Fibroblast of skin of back (primary cell): ENCODE measurements at regions not wholly inside any gene's neighbourhood (a gene's known extent, or its start where the extent isn't known, plus 50 kb on each side); places are given as distances from the start of the nearest gene placed in this dataset.

Source experiments
- DNase-seq: peaks from one replicate; pipeline ENCODE4 v3.0.0-alpha.2; 2013

DNA sequence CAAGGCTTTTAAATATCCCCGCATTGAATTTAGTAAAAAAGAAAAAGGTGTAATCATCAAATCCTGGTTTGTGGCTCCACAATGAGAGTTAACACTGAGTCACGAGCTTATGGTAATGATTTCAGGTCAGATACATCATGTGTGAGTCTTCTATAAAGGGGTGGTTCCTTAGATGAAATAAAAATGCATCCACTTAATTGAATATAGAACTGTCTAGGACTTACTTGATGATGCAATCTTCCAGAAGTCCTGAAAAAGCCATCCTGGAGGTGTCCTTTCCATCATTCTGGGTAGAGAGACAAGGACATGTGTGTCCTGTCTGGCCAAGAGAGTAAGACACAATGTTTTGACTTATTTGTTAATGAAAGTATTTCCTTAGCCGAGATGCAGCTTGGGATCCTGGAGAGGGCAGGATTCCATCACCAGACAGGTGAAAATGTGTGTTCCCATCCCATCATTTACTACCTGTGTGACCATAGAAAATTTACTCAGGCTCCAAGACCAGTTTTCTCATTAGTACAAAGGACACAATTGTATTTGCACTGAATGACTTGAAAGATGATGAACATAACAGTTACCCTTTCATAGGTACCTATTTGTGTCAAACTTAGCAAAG, 1539.8 kb upstream of the PIK3C3 start:
- no peak for DNase-seq

DNA sequence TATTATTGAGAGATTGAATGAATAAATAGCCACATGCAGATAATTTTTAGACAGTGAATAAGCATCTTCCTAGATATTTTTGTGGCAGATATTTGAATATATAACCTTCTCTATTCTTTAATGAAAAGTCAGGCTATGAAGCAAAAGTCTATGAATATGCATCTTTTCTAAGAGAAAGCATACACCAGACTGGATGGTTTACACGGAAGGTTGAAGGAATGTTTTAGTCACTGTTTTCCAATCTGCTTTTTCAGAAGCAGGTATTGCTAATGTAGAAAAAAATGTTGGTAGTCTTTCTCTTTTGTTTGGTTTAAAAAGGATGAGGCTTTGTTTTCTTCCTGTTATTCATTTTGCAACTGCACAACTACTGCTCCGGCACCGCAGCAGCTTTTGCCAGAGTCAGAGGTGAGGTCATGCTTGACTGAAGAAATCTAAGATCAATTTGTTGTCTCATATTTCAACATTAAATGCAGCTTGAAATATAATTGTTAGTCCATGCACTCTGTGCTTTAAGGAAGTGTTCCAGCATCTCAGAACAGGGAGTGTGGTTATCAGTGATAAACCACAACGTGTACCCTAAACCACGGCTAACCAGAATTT, 1540.8 kb upstream of the PIK3C3 start:
- DNase-seq, result peak; percentile 5

DNA sequence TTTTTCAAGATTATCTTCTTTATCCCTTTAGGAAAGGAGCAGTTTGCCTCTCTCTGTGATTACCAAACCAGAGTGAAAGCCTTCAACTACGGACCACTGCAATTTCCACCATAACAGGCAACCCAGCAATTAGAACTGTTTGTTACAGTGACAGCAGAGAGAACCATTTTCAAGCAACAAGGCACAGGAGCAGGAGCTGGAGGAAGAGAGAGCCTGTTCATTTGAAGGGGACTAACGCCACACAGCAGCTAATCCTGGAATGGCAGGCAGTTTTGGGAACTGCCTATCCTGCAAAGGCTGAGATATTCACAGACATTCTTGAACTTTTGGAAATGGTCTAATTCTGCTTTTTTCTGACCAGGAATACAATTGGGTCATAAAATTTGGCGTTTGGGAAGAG, 1541.9 kb upstream of the PIK3C3 start:
- peak; percentile 12 for DNase-seq

DNA sequence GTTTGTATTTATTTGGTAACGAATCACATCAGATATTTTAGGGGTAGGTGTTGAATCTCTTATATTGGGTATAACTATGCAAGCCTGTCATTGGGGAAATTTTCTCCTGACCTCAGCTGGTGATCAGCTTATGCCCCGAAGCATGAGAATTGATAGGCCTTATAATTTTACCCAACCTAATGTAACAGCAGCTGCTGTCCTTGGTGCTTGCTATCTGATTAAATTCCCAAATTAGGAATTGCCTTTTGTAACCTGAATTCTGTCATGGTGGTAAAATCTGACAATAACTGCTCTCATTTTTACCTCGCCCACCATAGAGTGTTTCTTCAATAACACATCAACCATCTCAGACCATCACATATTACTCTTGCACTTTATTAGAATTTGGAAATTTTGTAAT, 1542.6 kb upstream of the PIK3C3 start:
- no peak for DNase-seq

DNA sequence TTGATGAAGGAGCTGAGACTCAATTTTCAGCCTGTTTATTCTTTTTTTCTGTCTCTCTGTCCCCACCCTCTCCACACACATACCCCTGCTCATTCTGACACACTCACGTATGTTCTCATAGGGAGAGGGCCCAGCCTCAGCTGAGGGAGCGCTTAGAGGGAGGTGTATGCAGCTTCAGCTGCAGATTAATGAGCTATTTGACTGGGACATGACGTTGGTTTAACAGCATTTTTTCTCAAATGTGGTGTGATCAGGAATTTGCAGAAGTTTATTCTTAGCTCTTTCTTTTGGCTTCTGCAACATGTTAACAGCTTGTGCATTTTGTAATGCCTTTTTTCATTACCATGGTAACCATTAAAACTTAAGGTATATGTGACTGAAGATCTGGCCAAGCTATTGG, 1547.1 kb upstream of the PIK3C3 start:
- DNase-seq, result peak; percentile 9

DNA sequence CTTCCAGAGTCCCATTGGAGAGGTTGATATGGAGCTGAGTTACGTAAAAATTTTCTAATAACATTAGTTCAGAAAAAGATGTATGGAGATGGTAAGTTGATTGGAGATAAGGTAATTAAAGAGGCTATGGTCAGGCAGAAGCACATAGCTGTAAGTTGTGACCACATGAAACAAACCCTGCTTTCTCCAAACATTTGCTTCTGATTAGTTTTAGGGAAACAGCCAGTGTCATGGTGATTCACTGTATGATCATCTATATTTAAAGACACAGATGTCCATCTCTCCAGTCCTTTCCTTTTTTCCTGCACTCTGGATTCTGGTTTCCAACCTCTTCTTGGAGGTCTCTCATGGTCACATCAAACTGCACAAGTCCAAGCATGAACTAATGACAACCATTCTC, 1550.8 kb upstream of the PIK3C3 start:
- DNase-seq, result no peak

DNA sequence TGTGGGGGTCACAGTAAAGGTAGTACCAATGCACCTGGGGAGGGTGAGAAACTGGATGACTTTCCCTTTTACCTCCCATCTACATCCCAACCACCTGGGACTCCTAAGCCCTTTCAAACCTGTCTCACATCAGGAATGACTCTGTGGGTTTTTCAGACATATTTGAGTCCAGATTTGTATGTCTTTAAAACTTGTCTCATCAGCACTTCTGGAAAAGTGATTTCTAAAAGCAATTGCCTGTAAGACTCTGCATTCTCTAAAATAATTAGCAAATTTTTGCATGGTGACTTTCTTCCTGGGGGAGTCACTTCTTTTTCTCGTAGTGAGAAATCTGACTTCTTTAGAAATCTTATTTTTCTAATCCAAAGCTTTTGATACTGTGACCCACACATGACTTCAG, 1553.0 kb upstream of the PIK3C3 start:
- no peak for DNase-seq

DNA sequence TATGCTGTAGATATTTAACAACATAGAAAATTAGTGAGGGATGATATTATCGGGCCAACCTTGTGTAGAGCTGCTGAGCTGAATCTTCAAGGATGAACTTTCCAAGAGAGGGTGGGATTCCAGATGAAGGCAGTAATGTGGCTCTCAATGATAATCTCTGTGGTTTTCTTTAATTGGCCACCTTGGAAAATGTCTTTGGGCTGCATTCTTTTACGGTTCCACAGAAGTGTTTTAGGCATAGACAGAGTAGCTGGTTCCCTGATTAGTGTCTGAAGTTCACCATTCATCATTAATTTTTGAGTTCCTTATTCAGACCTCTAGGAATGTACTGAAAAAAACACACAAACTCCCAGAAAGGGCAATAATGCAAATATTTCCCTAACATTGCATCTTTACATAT, 1566.9 kb upstream of the PIK3C3 start:
- no peak for DNase-seq

DNA sequence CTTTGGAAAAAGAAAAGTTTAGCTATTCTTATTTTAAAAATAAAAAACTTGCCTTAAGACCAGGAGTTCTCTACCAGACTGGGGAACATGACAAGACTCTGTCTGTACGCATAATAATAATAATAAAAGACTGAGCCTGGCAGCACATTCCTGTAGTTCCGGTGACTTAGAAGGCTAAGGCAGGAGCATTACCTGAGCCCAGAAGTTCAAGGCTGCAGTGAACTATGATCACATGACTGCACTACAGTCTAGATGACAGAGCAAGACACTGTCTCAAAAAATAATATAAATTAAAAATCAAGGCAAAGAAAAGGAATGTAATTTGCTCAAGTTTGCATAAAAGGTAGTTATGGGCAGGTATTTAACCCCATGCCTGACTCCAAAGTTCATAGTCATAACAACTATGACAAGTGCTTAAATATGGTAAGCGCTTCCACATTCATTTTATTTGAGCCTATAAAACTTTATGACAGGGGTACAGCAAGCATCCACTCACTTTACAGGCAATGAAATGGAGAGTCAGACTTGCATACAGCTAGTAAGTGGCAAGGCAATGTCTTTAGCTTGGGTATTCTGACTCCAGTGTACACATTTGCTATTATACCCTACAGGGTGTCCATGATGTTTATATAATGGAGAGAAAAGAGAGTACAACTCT, 1567.8 kb upstream of the PIK3C3 start:
- no peak for DNase-seq

DNA sequence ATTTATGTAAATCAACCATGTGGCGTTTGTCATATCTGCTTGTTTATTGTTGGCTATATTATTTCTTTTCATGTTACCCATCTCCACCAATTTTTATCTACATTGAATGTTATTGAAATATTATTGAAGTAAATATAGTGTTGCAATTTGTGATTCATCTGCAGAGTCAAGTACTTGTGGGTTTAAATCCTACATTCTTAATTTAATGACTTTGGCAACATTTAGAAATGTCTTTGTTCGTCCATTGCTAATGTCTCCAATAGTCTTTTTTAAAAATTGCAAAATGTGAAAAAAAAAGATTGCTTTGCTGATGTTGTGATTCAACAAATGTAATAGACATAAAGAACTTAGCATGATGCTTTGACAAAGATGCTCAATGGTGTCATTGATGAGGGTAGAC, 1572.8 kb upstream of the PIK3C3 start:
- no peak for DNase-seq

DNA sequence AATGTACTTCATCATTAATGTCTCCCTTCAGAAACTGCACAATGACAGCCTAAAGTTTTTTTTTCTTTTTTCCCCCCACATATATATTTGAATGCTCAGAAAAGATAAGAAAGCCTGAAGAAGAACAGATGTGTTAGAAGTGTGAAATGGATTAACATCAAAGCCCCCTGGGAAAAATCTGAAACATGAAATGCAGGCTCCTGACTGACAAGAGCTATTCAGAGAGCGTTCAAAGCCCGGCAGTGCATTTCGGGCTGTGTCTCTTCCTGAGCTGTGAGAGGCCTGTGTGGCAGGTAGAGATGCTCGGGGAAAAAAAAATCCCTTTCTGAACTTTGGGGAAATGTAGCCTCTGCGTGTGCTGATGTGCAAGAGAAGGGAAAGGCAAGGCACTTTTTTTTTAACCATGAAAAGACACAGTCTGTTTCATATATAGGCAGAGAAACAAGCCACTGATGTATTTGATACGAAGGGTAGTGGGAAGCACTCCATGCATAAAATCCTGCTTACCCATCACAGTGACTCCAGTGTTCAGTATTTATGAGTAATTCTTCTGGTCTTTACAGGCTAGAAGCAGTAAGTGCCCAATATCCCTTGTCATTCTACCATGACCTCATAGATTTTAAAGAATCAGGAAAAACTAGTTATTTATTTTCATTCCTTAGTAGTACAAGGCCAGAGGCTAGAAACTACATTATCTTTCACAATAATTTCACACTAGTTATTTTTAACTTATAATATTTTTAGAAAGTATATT, 1574.2 kb upstream of the PIK3C3 start:
- peak; percentile 70 for DNase-seq

DNA sequence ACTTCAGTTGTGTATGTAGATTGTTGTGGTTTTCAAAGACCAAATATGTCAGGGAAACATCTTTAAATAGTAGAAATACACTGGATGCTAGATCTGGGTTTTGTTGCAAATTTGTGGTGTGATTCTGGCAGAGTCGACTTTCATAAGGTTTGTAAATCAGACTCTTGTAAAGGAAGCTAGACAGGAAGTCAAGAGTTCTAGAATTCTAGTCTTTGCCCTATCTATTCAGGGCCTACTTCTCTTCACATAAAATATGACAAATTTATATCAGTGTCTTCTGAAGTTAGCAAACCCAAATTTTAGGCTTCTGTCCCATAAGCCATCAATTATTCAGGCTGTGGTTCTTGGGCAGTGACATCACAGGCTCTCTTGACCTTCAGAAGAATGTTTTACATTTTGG, 1579.2 kb upstream of the PIK3C3 start:
- DNase-seq, result no peak

DNA sequence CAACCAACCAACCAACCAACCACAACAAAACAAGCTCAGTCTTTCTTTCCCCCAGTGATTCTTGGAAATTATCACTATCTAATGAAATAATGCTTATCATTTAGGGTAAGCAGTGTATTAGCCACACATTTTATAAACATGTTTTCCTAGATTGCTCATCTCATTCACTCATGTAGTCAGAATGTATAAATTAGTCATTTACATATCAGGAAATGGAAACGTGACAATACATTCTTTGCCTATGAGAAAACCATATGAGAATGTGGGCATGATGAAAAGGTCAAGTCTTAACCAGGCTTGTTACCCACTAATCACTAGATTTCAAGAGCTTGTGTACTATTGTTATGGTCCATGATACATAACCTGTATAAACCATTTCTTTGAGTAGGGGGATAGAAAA, 1583.4 kb upstream of the PIK3C3 start:
- DNase-seq, result peak; percentile 84

DNA sequence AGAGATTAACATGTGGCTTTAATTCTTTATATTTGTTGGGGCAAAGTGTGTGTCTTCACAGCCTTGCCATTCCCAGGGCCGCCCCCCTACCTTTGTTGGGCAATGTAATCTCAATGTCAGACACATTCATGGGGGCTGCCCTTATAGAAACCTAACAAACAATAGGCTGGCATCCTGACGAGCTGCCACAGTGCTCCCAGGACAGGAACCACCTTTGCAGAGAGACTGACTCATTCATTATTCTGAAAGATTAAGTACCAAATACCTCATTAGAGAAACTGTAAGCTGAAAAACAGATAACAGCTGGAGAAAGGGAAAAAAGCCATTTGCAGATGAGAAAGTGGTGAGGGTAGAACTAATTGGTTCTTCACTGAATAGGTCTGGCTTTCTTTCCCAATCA, 1587.5 kb upstream of the PIK3C3 start:
- DNase-seq, result no peak

DNA sequence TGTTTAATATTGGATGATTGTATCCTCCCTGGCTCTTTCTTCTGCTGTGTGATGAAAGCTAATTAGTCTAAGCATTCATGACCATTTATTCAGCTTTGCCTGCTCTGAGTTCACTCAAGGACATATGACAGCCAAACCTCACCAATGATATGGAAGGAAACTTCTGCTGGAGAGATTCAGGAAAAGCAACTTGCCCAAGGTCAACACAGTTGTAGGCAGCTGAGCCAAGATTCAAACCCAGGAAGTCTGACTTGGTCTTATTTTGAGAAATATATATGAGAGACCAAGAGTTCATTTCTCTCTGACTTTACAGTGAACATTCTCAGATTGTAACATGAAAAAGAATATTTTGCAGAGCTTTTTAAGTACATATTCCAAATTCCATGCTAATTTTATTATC, 1588.5 kb upstream of the PIK3C3 start:
- no peak for DNase-seq

DNA sequence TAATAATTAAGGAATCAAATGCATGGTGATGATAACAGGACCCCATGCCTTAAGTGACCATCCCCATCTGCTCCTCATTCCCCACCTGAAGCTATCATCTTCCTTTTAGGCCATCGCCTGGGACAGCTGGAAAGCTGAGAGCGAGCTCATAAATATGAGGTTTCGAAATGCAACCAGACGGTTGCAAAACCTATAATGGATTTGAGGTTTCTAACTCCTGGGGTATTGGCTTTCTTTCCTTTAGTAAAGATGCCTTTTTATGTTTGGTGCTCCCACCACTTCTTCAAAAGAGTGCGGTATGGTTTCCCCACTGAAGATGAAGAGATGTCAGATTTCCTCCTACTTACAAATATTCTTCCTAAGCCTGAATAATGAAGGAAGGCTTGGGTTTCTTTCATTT, 1589.5 kb upstream of the PIK3C3 start:
- no peak for DNase-seq

DNA sequence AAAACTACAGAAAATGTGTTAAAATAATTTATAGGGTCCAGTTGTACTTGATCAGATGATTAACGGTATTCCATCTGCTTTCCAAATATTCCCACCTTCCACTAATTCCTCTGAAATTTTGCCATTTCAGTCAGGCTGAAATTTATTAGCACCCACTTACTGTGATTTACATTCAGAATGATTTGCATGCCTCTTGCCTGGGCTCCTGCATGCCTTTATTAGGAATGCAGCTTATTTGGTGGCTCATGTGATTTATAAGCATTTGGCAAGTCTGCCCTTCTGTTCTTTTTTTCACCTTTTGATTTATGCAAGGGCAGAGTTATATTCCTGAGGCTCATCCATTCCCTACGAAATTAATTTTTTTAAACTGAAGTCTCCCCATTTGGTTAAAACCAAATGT, 1594.5 kb upstream of the PIK3C3 start:
- no peak for DNase-seq

DNA sequence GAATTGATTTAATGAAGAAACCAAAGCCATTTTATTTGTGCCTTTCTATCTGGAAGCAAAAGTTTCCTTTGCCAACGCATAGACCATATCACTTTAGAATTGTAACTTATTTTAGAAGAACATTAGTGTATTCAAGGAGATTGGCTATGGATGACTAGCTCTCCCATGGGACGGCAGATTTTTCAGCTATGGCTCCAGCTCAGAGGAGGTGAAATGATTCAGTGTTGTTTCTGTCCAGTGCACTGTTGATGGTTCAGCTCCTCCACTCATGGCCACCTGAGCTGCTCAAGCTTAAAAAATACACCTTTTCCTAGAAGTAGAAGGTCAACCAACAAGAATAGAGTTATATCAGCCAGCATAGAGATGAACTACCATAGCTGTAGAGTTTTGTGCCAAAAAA, 1597.5 kb upstream of the PIK3C3 start:
- DNase-seq, result peak; percentile 77

DNA sequence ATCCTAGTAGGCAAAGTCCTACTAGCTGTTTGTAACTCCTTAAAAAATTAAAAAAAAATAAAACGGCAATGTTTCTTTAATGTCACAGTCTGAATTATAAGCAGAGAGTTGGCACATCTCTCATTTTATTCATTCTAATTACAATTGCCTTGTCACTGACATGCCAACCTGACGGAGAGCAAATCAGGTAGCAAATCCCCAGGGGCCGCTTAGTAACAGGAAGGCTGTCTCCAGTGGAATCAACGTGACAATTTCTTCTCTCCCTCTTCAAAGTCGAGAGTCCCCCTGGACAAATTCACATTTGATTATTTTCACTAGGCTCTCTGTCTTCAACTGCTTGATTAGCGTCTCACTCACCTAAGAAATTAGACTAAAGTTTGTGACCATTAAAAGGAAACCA, 1598.9 kb upstream of the PIK3C3 start:
- no peak for DNase-seq

DNA sequence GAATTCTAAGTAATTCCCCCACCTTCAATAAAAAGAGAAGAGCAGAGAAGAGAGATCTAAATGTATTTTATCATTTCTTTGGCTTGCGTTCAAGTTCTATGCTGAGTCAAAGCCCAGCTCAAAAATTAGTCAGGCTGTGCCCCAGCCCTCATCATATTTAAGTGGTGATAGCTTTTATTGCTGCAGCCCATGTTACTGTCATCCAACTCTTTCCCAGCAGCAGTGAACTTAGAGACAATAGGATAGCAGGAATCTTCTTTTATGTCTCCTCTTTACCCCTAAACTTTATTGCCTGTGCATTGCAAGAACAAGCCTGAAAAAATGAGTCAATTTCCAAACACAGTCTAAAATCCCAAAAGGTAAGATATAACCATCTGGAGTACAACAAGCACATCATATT, 1599.3 kb upstream of the PIK3C3 start:
- peak; percentile 71 for DNase-seq

DNA sequence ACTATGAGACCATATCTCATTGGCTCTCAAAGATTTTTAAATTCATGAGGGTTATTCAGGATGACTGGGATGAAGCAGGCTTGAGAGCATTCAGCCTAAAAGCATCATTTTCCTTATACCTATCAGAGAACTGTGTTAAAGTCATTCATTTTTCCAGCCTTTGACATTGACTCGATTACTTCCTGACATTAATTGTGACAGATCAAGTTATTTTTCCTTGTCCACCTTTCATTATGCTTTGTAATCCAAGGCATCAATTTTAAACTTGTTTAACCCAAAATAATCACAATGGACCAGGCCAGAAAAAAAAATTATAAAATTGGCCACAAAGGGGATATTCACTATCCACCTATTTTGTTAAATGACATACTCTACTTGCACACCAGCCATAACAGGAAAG, 1606.8 kb upstream of the PIK3C3 start:
- no peak for DNase-seq

DNA sequence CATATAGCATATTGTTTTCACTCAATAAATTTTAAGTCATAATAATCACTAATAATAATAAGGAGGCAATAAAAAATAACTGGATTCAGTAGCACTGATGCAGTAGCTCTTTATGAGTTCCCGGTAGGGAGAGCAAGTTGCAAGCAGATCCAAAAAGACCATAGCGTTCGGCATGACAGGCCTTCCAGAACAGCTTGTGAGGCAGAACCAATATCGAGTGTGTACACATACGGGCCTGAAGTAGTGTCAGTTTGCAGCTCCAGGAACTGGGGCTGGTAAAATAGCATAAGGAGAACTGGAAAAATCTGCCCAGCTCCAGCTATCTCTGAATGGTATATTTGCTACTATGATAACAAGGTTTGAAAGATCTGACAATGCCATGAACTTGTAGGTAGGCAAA, 1607.8 kb upstream of the PIK3C3 start:
- DNase-seq, result no peak

DNA sequence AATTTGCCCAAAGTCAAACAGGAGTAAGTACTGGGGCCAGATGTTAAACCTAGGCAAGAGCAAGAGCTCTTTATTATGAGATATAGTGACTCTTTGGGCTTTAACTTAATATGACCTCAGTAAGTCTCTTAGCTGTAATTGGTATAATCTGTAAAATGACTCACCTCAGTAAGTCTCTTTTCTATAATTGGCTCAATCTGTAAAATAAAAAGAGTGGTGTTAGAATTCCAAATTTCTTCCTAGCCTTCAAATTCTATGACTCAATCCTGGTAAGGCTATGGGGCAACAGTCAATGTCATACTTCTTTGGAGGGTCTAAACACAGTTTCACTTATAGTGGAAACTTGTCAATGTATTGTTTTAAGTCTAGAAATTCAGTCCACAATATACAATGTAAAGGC, 1608.9 kb upstream of the PIK3C3 start:
- DNase-seq, result no peak

DNA sequence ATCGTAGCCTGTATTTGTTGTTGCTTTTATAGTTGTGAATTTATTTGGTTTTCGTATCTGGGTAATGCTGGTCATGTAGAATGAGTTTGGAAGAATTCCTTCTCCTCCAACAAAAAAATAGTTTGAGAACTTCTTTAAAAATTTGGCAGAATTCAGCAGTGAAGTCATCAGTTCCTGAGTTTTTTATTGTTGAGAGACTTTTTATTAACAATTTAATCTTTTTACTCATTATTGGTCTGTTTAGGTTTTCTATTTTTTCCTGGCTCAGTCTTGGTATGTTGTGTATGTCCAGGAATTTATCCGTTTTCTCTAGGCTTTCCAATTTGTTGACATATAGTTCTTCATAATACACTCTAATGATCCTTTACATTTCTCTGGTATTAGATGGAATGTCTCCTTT, 1613.3 kb upstream of the PIK3C3 start:
- no peak for DNase-seq
